ENCODE measurements at regions not wholly inside any gene's neighbourhood (a gene's known extent, or its start where the extent isn't known, plus 50 kb on each side); places are given as distances from the start of the nearest gene placed in this dataset.

DNA sequence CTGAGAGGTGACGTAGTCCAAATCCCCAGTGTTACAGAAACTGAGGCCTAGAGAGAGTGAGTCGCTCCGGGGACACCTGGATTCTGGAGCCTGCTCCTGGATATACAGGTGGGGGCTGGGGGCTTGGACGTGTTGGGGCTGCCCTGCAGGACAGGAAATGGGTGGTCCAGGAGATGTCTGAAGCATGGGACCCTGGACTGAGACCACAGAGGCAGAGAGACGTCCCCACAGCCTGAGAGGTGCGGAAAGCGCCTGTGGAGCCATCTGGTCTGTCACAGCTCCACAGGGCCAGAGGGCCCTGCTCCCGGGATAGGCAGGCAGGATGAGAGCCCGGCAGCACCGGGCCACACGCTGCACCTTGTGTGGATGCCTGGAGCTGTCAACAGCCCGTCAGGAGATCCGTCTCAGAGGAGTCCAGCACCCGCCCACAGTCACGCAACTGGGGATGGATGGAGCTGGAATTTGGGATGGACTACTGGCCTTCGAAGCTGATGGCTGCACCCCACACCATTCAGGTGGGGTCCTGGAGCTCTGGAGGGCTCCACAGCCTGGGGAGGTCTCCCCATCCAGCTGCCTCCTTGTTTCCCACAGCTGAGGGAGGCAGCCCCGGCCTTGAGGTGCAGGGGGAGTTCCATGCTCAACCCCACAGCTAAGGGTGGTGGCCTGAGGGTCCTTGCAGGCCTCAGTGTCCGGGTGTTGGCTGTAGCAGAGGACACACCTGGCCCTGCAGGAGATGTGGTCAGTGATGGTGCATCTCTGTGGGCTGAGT lies 303.0 kb downstream of the NDUFA10 start:
- Histone ChIP-seq H3K9me3 (ENCODE audit: low read length) (no peaks in the 10 kb centered on the region), H3K9ac (ENCODE audit: low read length) (no peak overlapping the region), H3K9me2 (ENCODE audit: low read depth, low read length) (no peaks in the 10 kb centered on the region), H3K27me3 (ENCODE audit: insufficient read depth, low read length) (no peaks in the 10 kb centered on the region), H4K20me1 (ENCODE audit: insufficient read depth, low read length) (no peaks in the 10 kb centered on the region), H3K27ac (ENCODE audit: low read depth, low read length, poor library complexity, severe bottlenecking) (no peak overlapping the region), H3F3A (ENCODE audit: insufficient read depth, low read length) (no peaks in the 10 kb centered on the region), H3K4me3 (ENCODE audit: low read depth, low read length, poor library complexity, severe bottlenecking) (no peak overlapping the region), H3K79me2 (ENCODE audit: insufficient read depth, low read length) (no peaks in the 10 kb centered on the region), H2AFZ (ENCODE audit: low read length) (no peak overlapping the region), H3K36me3 (ENCODE audit: insufficient read depth, low read length) (no peaks in the 10 kb centered on the region), H3K4me1 (ENCODE audit: insufficient read depth, low read length, severe bottlenecking) (no peaks in the 10 kb centered on the region), H3K4me2 (ENCODE audit: low read length) (no peak overlapping the region)
- TF ChIP-seq EZH2 (IDR thresholded peaks at IDR 0.05; ENCODE audit: borderline replicate concordance, low read length): no peak
- TF ChIP-seq, protein P1, sequence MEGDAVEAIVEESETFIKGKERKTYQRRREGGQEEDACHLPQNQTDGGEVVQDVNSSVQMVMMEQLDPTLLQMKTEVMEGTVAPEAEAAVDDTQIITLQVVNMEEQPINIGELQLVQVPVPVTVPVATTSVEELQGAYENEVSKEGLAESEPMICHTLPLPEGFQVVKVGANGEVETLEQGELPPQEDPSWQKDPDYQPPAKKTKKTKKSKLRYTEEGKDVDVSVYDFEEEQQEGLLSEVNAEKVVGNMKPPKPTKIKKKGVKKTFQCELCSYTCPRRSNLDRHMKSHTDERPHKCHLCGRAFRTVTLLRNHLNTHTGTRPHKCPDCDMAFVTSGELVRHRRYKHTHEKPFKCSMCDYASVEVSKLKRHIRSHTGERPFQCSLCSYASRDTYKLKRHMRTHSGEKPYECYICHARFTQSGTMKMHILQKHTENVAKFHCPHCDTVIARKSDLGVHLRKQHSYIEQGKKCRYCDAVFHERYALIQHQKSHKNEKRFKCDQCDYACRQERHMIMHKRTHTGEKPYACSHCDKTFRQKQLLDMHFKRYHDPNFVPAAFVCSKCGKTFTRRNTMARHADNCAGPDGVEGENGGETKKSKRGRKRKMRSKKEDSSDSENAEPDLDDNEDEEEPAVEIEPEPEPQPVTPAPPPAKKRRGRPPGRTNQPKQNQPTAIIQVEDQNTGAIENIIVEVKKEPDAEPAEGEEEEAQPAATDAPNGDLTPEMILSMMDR (IDR thresholded peaks at IDR 0.05; ENCODE audit: low read length): no peak

DNA sequence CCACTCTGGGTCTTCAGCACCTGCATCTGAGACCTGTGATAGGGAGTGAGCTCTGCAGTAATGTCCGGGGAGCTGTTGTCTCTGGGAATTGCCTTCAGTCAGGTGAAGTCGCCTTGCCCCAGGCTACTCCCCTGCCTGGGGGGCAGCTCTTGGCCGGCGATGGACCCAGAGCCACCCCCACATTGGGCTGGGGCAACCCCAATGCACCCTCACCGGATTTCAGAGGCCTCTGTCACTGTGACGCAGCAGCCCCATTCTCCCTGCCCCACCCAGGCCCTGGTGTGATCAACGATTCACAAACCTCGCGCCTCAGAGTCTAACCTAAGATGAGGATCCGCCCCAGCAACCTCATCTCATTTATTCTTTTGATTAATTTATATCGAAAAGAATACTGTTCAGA lies 303.6 kb downstream of the NDUFA10 start:
- Histone ChIP-seq H3K4me3 (ENCODE audit: low read depth, low read length, poor library complexity, severe bottlenecking) (no peak overlapping the region), H3K27ac (ENCODE audit: low read depth, low read length, poor library complexity, severe bottlenecking) (no peak overlapping the region), H3K9me3 (ENCODE audit: low read length) (no peaks in the 10 kb centered on the region), H3K4me2 (ENCODE audit: low read length) (no peak overlapping the region), H3K79me2 (ENCODE audit: insufficient read depth, low read length) (no peaks in the 10 kb centered on the region), H3K9ac (ENCODE audit: low read length) (no peak overlapping the region), H3F3A (ENCODE audit: insufficient read depth, low read length) (no peaks in the 10 kb centered on the region), H4K20me1 (ENCODE audit: insufficient read depth, low read length) (no peaks in the 10 kb centered on the region), H2AFZ (ENCODE audit: low read length) (no peak overlapping the region), H3K27me3 (ENCODE audit: insufficient read depth, low read length) (no peaks in the 10 kb centered on the region), H3K9me2 (ENCODE audit: low read depth, low read length) (no peaks in the 10 kb centered on the region), H3K36me3 (ENCODE audit: insufficient read depth, low read length) (no peaks in the 10 kb centered on the region), H3K4me1 (ENCODE audit: insufficient read depth, low read length, severe bottlenecking) (no peaks in the 10 kb centered on the region)
- TF ChIP-seq, protein P1 (IDR thresholded peaks at IDR 0.05; ENCODE audit: low read length): no peak
- TF ChIP-seq EZH2 (IDR thresholded peaks at IDR 0.05; ENCODE audit: borderline replicate concordance, low read length): no peak

DNA sequence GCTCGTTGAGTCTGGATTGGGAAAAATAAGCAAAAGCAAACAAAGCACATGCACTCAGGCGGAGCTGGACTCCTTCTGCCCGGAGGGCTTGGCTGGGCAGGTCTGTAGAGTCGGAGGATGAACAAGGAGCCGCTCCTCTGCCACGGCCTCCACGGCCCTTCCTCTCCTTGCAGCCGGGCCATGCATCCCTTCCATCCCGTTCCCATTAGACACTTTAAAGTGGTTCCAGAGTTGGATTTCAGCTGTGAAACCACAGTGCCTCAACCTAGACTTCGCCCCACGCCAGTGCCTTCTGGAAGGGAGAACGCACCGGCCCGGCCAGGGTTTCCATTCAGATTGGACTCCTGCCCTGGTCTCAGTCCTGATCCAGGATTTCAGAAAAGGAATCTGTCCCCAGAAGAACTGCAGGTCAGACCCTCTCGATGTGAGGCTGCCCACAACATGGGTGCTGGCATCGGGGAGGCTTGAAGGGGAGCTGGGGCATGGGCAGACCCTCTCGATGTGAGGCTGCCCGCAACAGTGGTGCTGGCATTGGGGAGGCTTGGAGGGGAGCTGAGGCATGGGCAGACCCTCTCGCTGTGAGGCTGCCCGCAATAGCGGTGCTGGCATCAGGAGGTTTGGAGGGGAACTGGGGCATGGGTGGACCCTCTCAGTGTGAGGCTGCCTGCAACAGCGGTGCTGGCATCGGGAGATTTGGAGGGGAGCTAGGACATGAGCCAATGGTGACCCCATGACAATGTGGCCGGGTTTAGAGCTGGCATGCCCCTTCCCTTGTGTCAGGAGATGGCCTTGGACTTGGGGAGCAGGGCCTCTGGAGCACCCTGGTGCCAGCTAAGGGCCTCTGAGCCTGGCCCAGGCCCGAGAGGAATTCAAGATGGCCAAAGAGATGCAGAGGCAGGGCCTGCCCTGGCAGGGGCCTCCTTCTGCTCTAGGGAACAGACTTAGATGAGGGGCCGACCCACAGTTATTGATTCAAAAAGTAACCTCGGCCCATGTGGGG lies 304.5 kb downstream of the NDUFA10 start:
- Histone ChIP-seq H3K27me3 (ENCODE audit: insufficient read depth, low read length) (no peaks in the 10 kb centered on the region), H3K9me3 (ENCODE audit: low read length) (no peaks in the 10 kb centered on the region)

More for the DNA sequence above, 304.5 kb downstream of the NDUFA10 start:
- H3K36me3 ChIP-seq (ENCODE audit: insufficient read depth, low read length): no peaks in the 10 kb centered on the region
- no peak overlapping the region for H3K9ac ChIP-seq (ENCODE audit: low read length)
- H3K4me1 ChIP-seq (ENCODE audit: insufficient read depth, low read length, severe bottlenecking): no peaks in the 10 kb centered on the region
- H3K9me2 ChIP-seq (ENCODE audit: low read depth, low read length): no peaks in the 10 kb centered on the region
- no peak overlapping the region for H3K4me2 ChIP-seq (ENCODE audit: low read length)
- H3F3A ChIP-seq (ENCODE audit: insufficient read depth, low read length): no peaks in the 10 kb centered on the region
- H3K79me2 ChIP-seq (ENCODE audit: insufficient read depth, low read length): no peaks in the 10 kb centered on the region
- H3K4me3 ChIP-seq (ENCODE audit: low read depth, low read length, poor library complexity, severe bottlenecking): no peak overlapping the region
- no peak overlapping the region for H2AFZ ChIP-seq (ENCODE audit: low read length)
- no peak for TF ChIP-seq EZH2 (IDR thresholded peaks at IDR 0.05; ENCODE audit: borderline replicate concordance, low read length)
- TF ChIP-seq, protein P1 (IDR thresholded peaks at IDR 0.05; ENCODE audit: low read length): no peak
- no peak overlapping the region for H3K27ac ChIP-seq (ENCODE audit: low read depth, low read length, poor library complexity, severe bottlenecking)
- no peaks in the 10 kb centered on the region for H4K20me1 ChIP-seq (ENCODE audit: insufficient read depth, low read length)

Data from OCI-LY1 (cell line).